H1 (cell line): ENCODE measurements at regions not wholly inside any gene's neighbourhood (a gene's known extent, or its start where the extent isn't known, plus 50 kb on each side); places are given as distances from the start of the nearest gene placed in this dataset.

Experiments
- CHD7 ChIP-seq: fragments of 300-600 bp; sonication (generic); IDR thresholded peaks from 2 replicates; pipeline ENCODE4 v1.7.1; 2012; ENCODE audit warnings: low read length, moderate library complexity, mild to moderate bottlenecking, inconsistent platforms; ENCODE audit not compliant: insufficient replicate concordance
- GABPA ChIP-seq: IDR thresholded peaks from 2 replicates; pipeline ENCODE4 v1.6.1; 2011; ENCODE audit warnings: mild to moderate bottlenecking, low read length, moderate library complexity, borderline replicate concordance; ENCODE audit not compliant: insufficient read depth
- KDM1A ChIP-seq: fragments of 200-600, 300-600 bp; sonication (generic); IDR thresholded peaks from 2 replicates; pipeline ENCODE4 v1.7.1; 2016; ENCODE audit warnings: mild to moderate bottlenecking, low read length, borderline replicate concordance
- SIRT6 ChIP-seq: IDR thresholded peaks from one replicate; pipeline ENCODE4 v1.7.1; 2012; ENCODE audit warnings: low read length, inconsistent platforms
- YY1 ChIP-seq: IDR thresholded peaks from 2 replicates; pipeline ENCODE4 v1.6.1; 2011; ENCODE audit warnings: low read depth, mild to moderate bottlenecking, low read length
- TF ChIP-seq, protein P1 (sequence below): IDR thresholded peaks from 2 replicates; pipeline ENCODE4 v1.6.1; 2012; ENCODE audit warnings: low read length, inconsistent platforms

DNA sequence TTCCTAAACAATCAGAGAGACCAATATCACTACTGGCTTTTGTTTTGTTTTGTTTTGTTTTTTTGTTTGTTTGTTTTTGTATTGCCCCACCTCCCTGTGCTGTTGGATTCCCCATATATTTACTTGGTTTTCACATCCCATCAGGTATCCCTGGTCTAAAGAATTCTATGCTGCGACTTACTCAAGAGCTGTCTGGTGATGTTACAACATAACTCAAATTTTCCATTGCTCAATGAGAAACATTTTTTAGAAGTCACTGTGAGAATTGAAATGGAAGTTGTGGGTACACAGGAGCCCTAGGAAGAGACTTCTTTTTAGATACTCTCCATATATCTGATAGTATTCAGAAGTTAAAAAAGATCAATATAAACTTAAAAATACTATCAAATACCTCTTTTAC is 181.4 kb downstream of the KLF5 start (continued):
- TF ChIP-seq CHD7 (no peak), KDM1A (no peak), SIRT6 (no peak), GABPA (no peak), YY1 (no peak)
- TF ChIP-seq, protein P1, sequence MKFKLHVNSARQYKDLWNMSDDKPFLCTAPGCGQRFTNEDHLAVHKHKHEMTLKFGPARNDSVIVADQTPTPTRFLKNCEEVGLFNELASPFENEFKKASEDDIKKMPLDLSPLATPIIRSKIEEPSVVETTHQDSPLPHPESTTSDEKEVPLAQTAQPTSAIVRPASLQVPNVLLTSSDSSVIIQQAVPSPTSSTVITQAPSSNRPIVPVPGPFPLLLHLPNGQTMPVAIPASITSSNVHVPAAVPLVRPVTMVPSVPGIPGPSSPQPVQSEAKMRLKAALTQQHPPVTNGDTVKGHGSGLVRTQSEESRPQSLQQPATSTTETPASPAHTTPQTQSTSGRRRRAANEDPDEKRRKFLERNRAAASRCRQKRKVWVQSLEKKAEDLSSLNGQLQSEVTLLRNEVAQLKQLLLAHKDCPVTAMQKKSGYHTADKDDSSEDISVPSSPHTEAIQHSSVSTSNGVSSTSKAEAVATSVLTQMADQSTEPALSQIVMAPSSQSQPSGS = no peak
